ENCODE measurements at regions not wholly inside any gene's neighbourhood (a gene's known extent, or its start where the extent isn't known, plus 50 kb on each side); places are given as distances from the start of the nearest gene placed in this dataset.

DNA sequence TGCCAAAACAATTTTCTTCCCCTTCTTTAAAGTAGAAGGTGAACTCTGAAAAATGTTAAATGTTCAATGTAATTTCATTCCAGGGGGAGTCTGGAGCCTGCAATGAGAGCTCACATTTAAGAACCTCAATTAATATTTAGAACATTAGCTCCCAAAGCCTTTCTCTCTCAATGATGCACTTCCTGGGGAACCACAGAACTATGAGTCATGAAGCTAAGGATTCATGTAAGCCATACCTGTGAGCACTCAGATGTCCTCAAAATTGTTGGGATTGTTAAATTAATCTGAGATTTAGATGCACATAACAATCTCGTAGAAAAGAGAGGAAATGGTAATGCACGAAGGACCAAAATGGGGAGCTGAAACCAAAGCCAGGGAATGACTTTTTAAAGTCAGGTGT, 244.2 kb upstream of the LRIG1 start:
- TF ChIP-seq CTCF (IDR thresholded peaks at IDR 0.05), result no peak
- no peak for TF ChIP-seq EZH2 (IDR thresholded peaks at IDR 0.05; ENCODE audit: borderline replicate concordance, insufficient read depth, low read depth, low read length, poor library complexity, severe bottlenecking)

Data from B cell (primary cell).